Astrocyte (in vitro differentiated cells and primary cell): ENCODE measurements at regions not wholly inside any gene's neighbourhood (a gene's known extent, or its start where the extent isn't known, plus 50 kb on each side); places are given as distances from the start of the nearest gene placed in this dataset.

Experiments used
- DNase-seq: peaks from one replicate; pipeline ENCODE4 v3.0.0-alpha.2; 2010; ENCODE audit warnings: low read depth
- FAIRE-seq: peaks from 2 replicates; lab custom pipeline; 2011; peaks lifted over from hg19 to GRCh38; lab: Jason Lieb, UNC
- H2AFZ ChIP-seq: 2 replicates; pipeline ENCODE4 v1.6.0; 2012; ENCODE audit warnings: low read depth, low read length, inconsistent platforms
- H3K27ac ChIP-seq: 2 replicates; pipeline ENCODE4 v1.5.1; 2011; ENCODE audit warnings: low read depth, low read length, inconsistent platforms
- H3K27me3 ChIP-seq: 2 replicates; pipeline ENCODE4 v1.6.0; 2011; ENCODE audit warnings: low read length, inconsistent platforms; ENCODE audit not compliant: insufficient read depth
- H3K36me3 ChIP-seq: 2 replicates; pipeline ENCODE4 v1.5.1; 2011; ENCODE audit warnings: low read length, inconsistent platforms; ENCODE audit not compliant: insufficient read depth
- H3K4me1 ChIP-seq: 2 replicates; pipeline ENCODE4 v1.5.1; 2011; ENCODE audit warnings: low read length, inconsistent platforms; ENCODE audit not compliant: insufficient read depth
- H3K4me2 ChIP-seq: 2 replicates; pipeline ENCODE4 v1.6.0; 2012; ENCODE audit warnings: low read length, inconsistent platforms
- H3K4me3 ChIP-seq: 2 replicates; pipeline ENCODE4 v1.5.1; 2011; ENCODE audit warnings: low read depth, mild to moderate bottlenecking, low read length, inconsistent platforms; ENCODE audit not compliant: insufficient read depth
- H3K79me2 ChIP-seq: 2 replicates; pipeline ENCODE4 v1.6.0; 2012; ENCODE audit warnings: mild to moderate bottlenecking, low read length, inconsistent platforms; ENCODE audit not compliant: insufficient read depth
- H3K9ac ChIP-seq: 2 replicates; pipeline ENCODE4 v1.6.0; 2012; ENCODE audit warnings: mild to moderate bottlenecking, low read length, inconsistent platforms
- H3K9me3 ChIP-seq: 2 replicates; pipeline ENCODE4 v1.5.1; 2012; ENCODE audit warnings: low read depth, mild to moderate bottlenecking, low read length, inconsistent platforms; ENCODE audit not compliant: insufficient read depth
- H4K20me1 ChIP-seq: 2 replicates; pipeline ENCODE4 v1.6.0; 2012; ENCODE audit warnings: low read length, inconsistent platforms; ENCODE audit not compliant: insufficient read depth
- H3K27ac Mint-ChIP-seq: one replicate; pipeline ENCODE4 v1.8.0; 2021; ENCODE audit warnings: mild to moderate bottlenecking, mixed read lengths; ENCODE audit not compliant: unreplicated experiment
- H3K27me3 Mint-ChIP-seq: one replicate; pipeline ENCODE4 v1.8.0; 2021; ENCODE audit warnings: low read depth, mixed read lengths; ENCODE audit not compliant: unreplicated experiment
- H3K36me3 Mint-ChIP-seq: one replicate; pipeline ENCODE4 v1.8.0; 2021; ENCODE audit warnings: low read depth, mixed read lengths; ENCODE audit not compliant: unreplicated experiment
- H3K4me1 Mint-ChIP-seq: one replicate; pipeline ENCODE4 v1.8.0; 2021; ENCODE audit warnings: low read depth, mixed read lengths; ENCODE audit not compliant: unreplicated experiment
- H3K4me3 Mint-ChIP-seq: one replicate; pipeline ENCODE4 v1.8.0; 2021; ENCODE audit warnings: mild to moderate bottlenecking, moderate library complexity, mixed read lengths; ENCODE audit not compliant: unreplicated experiment
- H3K9me3 Mint-ChIP-seq: one replicate; pipeline ENCODE4 v1.8.0; 2021; ENCODE audit warnings: mild to moderate bottlenecking, mixed read lengths; ENCODE audit not compliant: unreplicated experiment
- EZH2 ChIP-seq: IDR thresholded peaks from 2 replicates; pipeline ENCODE4 v1.6.1; 2012; ENCODE audit warnings: mild to moderate bottlenecking, low read length, inconsistent platforms; ENCODE audit not compliant: insufficient read depth
- TF ChIP-seq, protein P1 (sequence below): IDR thresholded peaks from 2 replicates; pipeline ENCODE4 v1.5.1; 2011; ENCODE audit warnings: low read depth, mild to moderate bottlenecking, inconsistent platforms, low read length, moderate library complexity; ENCODE audit not compliant: insufficient read depth

DNA sequence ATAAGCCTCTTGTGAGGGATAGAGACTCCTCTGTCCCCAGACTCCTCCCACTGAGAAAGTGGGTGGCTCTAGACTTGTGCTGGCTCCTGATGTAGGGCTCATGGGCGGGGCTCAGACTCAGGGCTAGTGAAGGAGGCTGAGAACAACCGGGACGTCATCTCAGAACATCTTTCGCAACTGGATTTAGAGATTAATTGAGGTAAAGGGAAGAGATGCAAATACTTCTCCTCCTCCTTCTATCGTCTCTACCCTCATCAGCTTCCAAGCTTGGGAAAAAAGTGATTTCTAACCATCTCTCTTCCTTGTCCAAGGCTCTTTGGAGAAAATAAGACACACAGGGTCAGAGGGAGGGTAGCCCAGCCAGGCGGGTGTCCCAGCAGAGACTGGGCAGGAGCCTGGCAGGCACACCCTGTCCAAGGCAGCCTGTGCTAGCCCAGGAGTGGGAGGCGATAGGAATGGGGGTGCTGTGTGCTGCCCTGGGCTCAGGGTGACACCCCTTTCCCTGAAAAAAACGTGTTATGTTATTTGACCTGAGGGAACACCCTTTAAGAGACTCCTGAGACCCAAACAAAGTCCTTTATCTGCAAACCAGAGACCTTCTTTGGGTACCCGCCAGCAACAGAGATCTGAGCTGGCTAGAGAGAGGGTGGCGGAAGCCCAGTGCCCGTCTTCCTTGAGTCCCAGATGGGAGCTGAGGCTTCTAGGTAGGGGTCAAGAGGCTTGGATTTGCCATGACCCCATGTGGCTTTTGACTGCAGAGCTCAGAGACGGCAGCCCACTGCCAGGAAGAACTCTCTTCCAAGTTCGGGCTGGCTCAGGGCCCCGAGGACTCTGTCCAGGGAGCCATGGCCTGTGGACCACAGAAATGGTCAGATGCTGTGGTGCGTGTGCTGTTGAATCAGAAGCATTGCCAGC is 160.9 kb downstream of the ADAMTS15 start:
- Histone ChIP-seq H3K9ac (no peak overlapping the region), H3K4me3 (no peak overlapping the region), H2AFZ (no peak overlapping the region), H3K27ac (no peak overlapping the region), H3K36me3 (no peaks in the 10 kb centered on the region), H3K4me2 (no peak overlapping the region), H3K9me3 (no peaks in the 10 kb centered on the region), H3K27me3 (no peaks in the 10 kb centered on the region), H4K20me1 (no peaks in the 10 kb centered on the region), H3K4me1 (peaks cover 25% of the 10 kb centered on the region), H3K79me2 (no peaks in the 10 kb centered on the region)
- FAIRE-seq (no peak), DNase-seq (no peak)
- Mint-ChIP-seq H3K4me3 (no peak overlapping the region), H3K4me1 (peaks cover 29% of the 10 kb centered on the region), H3K36me3 (no peaks in the 10 kb centered on the region), H3K27me3 (peaks cover 4% of the 10 kb centered on the region), H3K9me3 (peaks cover 3% of the 10 kb centered on the region), H3K27ac (no peak overlapping the region)
- no peak for TF ChIP-seq EZH2
- TF ChIP-seq, protein P1, sequence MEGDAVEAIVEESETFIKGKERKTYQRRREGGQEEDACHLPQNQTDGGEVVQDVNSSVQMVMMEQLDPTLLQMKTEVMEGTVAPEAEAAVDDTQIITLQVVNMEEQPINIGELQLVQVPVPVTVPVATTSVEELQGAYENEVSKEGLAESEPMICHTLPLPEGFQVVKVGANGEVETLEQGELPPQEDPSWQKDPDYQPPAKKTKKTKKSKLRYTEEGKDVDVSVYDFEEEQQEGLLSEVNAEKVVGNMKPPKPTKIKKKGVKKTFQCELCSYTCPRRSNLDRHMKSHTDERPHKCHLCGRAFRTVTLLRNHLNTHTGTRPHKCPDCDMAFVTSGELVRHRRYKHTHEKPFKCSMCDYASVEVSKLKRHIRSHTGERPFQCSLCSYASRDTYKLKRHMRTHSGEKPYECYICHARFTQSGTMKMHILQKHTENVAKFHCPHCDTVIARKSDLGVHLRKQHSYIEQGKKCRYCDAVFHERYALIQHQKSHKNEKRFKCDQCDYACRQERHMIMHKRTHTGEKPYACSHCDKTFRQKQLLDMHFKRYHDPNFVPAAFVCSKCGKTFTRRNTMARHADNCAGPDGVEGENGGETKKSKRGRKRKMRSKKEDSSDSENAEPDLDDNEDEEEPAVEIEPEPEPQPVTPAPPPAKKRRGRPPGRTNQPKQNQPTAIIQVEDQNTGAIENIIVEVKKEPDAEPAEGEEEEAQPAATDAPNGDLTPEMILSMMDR, result no peak

DNA sequence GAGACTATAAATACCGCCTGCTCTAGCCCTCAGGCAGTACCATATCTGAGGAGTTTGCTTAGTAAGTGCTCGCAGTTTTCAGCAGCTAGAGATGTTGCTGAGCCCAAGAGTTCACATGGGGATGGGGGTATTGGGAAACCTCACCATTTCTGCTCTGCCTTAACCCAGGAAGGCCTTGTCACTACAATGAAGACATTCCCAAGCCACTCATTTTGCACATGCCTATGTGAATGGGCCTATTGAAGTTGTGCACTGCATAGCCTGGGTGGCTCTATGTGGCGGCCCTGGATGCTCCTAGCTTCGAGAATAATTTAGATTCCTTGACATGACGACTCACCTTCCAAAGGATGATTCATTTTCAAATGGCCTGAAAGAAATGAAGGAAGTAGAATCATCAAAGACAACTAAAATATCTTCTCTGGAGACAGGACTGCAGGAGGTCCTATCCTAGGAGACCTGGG is 163.4 kb downstream of the ADAMTS15 start:
- DNase-seq (peak; percentile 81), FAIRE-seq (peak; percentile 20)
- Mint-ChIP-seq H3K9me3 (peaks cover 2% of the 10 kb centered on the region), H3K4me1 (peaks cover 23% of the 10 kb centered on the region), H3K4me3 (no peak overlapping the region), H3K36me3 (no peaks in the 10 kb centered on the region), H3K27me3 (peaks cover 4% of the 10 kb centered on the region), H3K27ac (peak overlapping the region; percentile 100)
- Histone ChIP-seq H3K9ac (peak overlapping the region; percentile 66), H3K4me3 (peak overlapping the region; percentile 4), H3K27me3 (no peaks in the 10 kb centered on the region), H4K20me1 (no peaks in the 10 kb centered on the region), H3K79me2 (no peaks in the 10 kb centered on the region), H3K9me3 (no peaks in the 10 kb centered on the region), H3K27ac (peak overlapping the region; percentile 92), H2AFZ (no peak overlapping the region), H3K36me3 (no peaks in the 10 kb centered on the region), H3K4me1 (peaks cover 19% of the 10 kb centered on the region), H3K4me2 (peak overlapping the region; percentile 70)
- TF ChIP-seq, protein P1, result no peak
- no peak for TF ChIP-seq EZH2
